Gastrocnemius medialis (tissue), 4 donors: ENCODE measurements at regions not wholly inside any gene's neighbourhood (a gene's known extent, or its start where the extent isn't known, plus 50 kb on each side); places are given as distances from the start of the nearest gene placed in this dataset.
"Not testable (repeated sequence)": the region's sequence is repeated elsewhere in the genome, so short reads cannot be mapped to it uniquely, and the experiment has no call there.

Experiments
- POLR2A ChIP-seq, 2 donors: fragments of 450-650 bp; IDR thresholded peaks; one replicate each; pipeline ENCODE4 v1.6.1; 2017; ENCODE audit warnings: antibody characterized with exemption in 2 of 2, mild to moderate bottlenecking in 2 of 2, moderate library complexity in 2 of 2
- TF ChIP-seq, protein P1 (sequence below), 5 experiments: fragments of 450-650 bp in 3 of 5; fragments of 200-600 bp in 2 of 5; sonication (generic) in 2 of 5; IDR thresholded peaks in 4 of 5; conservative IDR thresholded peaks in 1 of 5; 1 replicate in 4 of 5; 2 replicates in 1 of 5; pipeline ENCODE4 v1.5.1; 2016 to 2019; ENCODE audit warnings: antibody characterized with exemption in 5 of 5, mild to moderate bottlenecking in 3 of 5, moderate library complexity in 3 of 5

DNA sequence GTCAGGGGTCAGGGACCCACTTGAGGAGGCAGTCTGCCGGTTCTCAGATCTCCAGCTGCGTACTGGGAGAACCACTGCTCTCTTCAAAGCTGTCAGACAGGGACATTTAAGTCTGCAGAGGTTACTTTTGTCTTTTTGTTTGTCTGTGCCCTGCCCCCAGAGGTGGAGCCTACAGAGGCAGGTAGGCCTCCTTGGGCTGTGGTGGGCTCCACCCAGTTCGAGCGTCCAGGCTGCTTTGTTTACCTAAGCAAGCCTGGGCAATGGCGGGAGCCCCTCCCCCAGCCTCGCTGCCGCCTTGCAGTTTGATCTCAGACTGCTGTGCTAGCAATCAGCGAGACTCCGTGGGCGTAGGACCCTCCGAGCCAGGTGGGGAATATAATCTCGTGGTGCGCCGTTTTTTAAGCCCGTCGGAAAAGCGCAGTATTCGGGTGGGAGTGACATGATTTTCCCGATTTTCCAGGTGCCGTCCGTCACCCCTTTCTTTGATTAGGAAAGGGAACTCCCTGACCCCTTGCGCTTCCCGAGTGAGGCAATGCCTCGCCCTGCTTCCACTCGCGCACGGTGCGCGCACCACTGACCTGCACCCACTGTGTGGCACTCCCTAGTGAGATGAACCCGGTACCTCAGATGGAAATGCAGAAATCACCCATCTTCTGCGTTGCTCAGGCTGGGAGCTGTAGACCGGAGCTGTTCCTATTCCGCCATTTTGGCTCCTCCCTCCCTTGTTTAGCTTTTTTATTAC, 268.6 kb upstream of the SATB1 start:
- TF ChIP-seq, protein P1, sequence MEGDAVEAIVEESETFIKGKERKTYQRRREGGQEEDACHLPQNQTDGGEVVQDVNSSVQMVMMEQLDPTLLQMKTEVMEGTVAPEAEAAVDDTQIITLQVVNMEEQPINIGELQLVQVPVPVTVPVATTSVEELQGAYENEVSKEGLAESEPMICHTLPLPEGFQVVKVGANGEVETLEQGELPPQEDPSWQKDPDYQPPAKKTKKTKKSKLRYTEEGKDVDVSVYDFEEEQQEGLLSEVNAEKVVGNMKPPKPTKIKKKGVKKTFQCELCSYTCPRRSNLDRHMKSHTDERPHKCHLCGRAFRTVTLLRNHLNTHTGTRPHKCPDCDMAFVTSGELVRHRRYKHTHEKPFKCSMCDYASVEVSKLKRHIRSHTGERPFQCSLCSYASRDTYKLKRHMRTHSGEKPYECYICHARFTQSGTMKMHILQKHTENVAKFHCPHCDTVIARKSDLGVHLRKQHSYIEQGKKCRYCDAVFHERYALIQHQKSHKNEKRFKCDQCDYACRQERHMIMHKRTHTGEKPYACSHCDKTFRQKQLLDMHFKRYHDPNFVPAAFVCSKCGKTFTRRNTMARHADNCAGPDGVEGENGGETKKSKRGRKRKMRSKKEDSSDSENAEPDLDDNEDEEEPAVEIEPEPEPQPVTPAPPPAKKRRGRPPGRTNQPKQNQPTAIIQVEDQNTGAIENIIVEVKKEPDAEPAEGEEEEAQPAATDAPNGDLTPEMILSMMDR (IDR thresholded peaks at IDR 0.05 in 4 of 5, conservative IDR thresholded peaks at IDR 0.05 in 1 of 5), result not testable (repeated sequence)
- TF ChIP-seq POLR2A (IDR thresholded peaks at IDR 0.05), result not testable (repeated sequence)
